HAP-1 (cell line): ENCODE measurements at regions not wholly inside any gene's neighbourhood (a gene's known extent, or its start where the extent isn't known, plus 50 kb on each side); places are given as distances from the start of the nearest gene placed in this dataset.

ENCODE experiments used
- DNase-seq, 2 experiments: peaks; one replicate each; pipeline ENCODE4 v3.0.0-alpha.2; 2016 to 2020; ENCODE audit warnings: low spot score in 2 of 2
- H3K27me3 ChIP-seq: fragments of 250-450 bp; sonication (Bioruptor Pico); 2 replicates; pipeline ENCODE4 v1.5.1; 2020; ENCODE audit warnings: low read depth, mild to moderate bottlenecking, moderate library complexity
- H3K36me3 ChIP-seq: fragments of 250-450 bp; sonication (Bioruptor Pico); replicated peaks from 2 replicates; pipeline ENCODE4 v1.5.1; 2020; ENCODE audit warnings: mild to moderate bottlenecking
- H3K4me1 ChIP-seq: fragments of 250-450 bp; sonication (Bioruptor Pico); 2 replicates; pipeline ENCODE4 v1.5.1; 2020; ENCODE audit warnings: mild to moderate bottlenecking
- H3K4me3 ChIP-seq: fragments of 250-450 bp; sonication (Bioruptor Pico); 2 replicates; pipeline ENCODE4 v1.5.1; 2020; ENCODE audit warnings: mild to moderate bottlenecking, moderate library complexity
- H3K9me3 ChIP-seq: fragments of 250-450 bp; sonication (Bioruptor Pico); 2 replicates; pipeline ENCODE4 v1.5.1; 2020; ENCODE audit warnings: mild to moderate bottlenecking, moderate library complexity
- in situ Hi-C: fragments of 300-500 bp; cut with MboI; formaldehyde crosslinking; loops from 3 replicates; pipeline ENCODE4 v1.14.3; 2020; ENCODE audit warnings: low sequenced_read_pairs, inconsistent platforms, mixed read lengths

- no peaks in the 10 kb centered on the region for H3K36me3 ChIP-seq
- no peaks in the 10 kb centered on the region for H3K4me1 ChIP-seq
- no peaks in the 10 kb centered on the region for H3K9me3 ChIP-seq
- H3K27me3 ChIP-seq, result no peaks in the 10 kb centered on the region
- H3K4me3 ChIP-seq, result no peak overlapping the region
- no peak for DNase-seq
- in situ Hi-C loops, result no loop called here
These were observed 154.1 kb upstream of the CDH5 start for GRCh38 chr16:66212428-66212827.

GRCh38 chr16:66211651-66212050 is 154.8 kb upstream of the CDH5 start:
- no peak for DNase-seq
- Histone ChIP-seq H3K4me1 (no peaks in the 10 kb centered on the region), H3K4me3 (no peak overlapping the region), H3K9me3 (no peaks in the 10 kb centered on the region), H3K36me3 (no peaks in the 10 kb centered on the region), H3K27me3 (no peaks in the 10 kb centered on the region)
- in situ Hi-C loops, result no loop called here

- Histone ChIP-seq H3K4me3 (no peak overlapping the region), H3K9me3 (no peaks in the 10 kb centered on the region), H3K4me1 (no peaks in the 10 kb centered on the region), H3K27me3 (no peaks in the 10 kb centered on the region), H3K36me3 (no peaks in the 10 kb centered on the region)
- DNase-seq, result no peak
- in situ Hi-C loops, result no loop called here
These were observed 158.6 kb upstream of the CDH5 start for GRCh38 chr16:66207883-66208265.

- H3K36me3 ChIP-seq, result no peaks in the 10 kb centered on the region
- H3K27me3 ChIP-seq, result no peaks in the 10 kb centered on the region
- H3K4me1 ChIP-seq, result no peaks in the 10 kb centered on the region
- H3K4me3 ChIP-seq, result no peak overlapping the region
- in situ Hi-C loops, result no loop called here
- no peak for DNase-seq
- H3K9me3 ChIP-seq, result no peaks in the 10 kb centered on the region
These were observed 159.2 kb upstream of the CDH5 start for GRCh38 chr16:66207139-66207882.

- Histone ChIP-seq H3K9me3 (no peaks in the 10 kb centered on the region), H3K27me3 (no peaks in the 10 kb centered on the region), H3K36me3 (no peaks in the 10 kb centered on the region), H3K4me3 (no peak overlapping the region), H3K4me1 (no peaks in the 10 kb centered on the region)
- in situ Hi-C loops, result no loop called here
- no peak for DNase-seq
These were observed 160.1 kb upstream of the CDH5 start for GRCh38 chr16:66206363-66206762.

- in situ Hi-C loops, result no loop called here
- H3K9me3 ChIP-seq, result no peaks in the 10 kb centered on the region
- no peaks in the 10 kb centered on the region for H3K27me3 ChIP-seq
- H3K36me3 ChIP-seq, result no peaks in the 10 kb centered on the region
- no peak for DNase-seq
- no peaks in the 10 kb centered on the region for H3K4me1 ChIP-seq
- H3K4me3 ChIP-seq, result no peak overlapping the region
These were observed 160.9 kb upstream of the CDH5 start for GRCh38 chr16:66205287-66206231.

- Histone ChIP-seq H3K4me3 (no peak overlapping the region), H3K9me3 (no peaks in the 10 kb centered on the region), H3K4me1 (no peaks in the 10 kb centered on the region), H3K36me3 (no peaks in the 10 kb centered on the region), H3K27me3 (no peaks in the 10 kb centered on the region)
- DNase-seq, result no peak
- in situ Hi-C loops, result no loop called here
These were observed 161.7 kb upstream of the CDH5 start for GRCh38 chr16:66204756-66205155.

- H3K9me3 ChIP-seq, result no peaks in the 10 kb centered on the region
- no peaks in the 10 kb centered on the region for H3K4me1 ChIP-seq
- no peaks in the 10 kb centered on the region for H3K36me3 ChIP-seq
- H3K27me3 ChIP-seq, result no peaks in the 10 kb centered on the region
- no peak for DNase-seq
- in situ Hi-C loops, result no loop called here
- H3K4me3 ChIP-seq, result no peak overlapping the region
These were observed 163.0 kb upstream of the CDH5 start for GRCh38 chr16:66203476-66203875.

GRCh38 chr16:66199189-66199588 is 167.3 kb upstream of the CDH5 start:
- H3K4me1 ChIP-seq, result no peaks in the 10 kb centered on the region
- no peak overlapping the region for H3K4me3 ChIP-seq
- DNase-seq, result no peak
- no peaks in the 10 kb centered on the region for H3K9me3 ChIP-seq
- H3K27me3 ChIP-seq, result no peaks in the 10 kb centered on the region
- in situ Hi-C loops, result no loop called here
- no peaks in the 10 kb centered on the region for H3K36me3 ChIP-seq

- H3K27me3 ChIP-seq, result peaks cover 2% of the 10 kb centered on the region; the same call in 1 of the 2 replicates
- in situ Hi-C loops, result no loop called here
- H3K4me3 ChIP-seq, result no peak overlapping the region
- no peaks in the 10 kb centered on the region for H3K9me3 ChIP-seq
- no peaks in the 10 kb centered on the region for H3K4me1 ChIP-seq
- DNase-seq, result no peak
- no peaks in the 10 kb centered on the region for H3K36me3 ChIP-seq
These were observed 167.8 kb upstream of the CDH5 start for GRCh38 chr16:66198641-66199040.

- no peak for DNase-seq
- in situ Hi-C loops, result no loop called here
- Histone ChIP-seq H3K27me3 (peaks cover 2% of the 10 kb centered on the region; the same call in 1 of the 2 replicates), H3K4me3 (no peak overlapping the region), H3K36me3 (no peaks in the 10 kb centered on the region), H3K4me1 (no peaks in the 10 kb centered on the region), H3K9me3 (no peaks in the 10 kb centered on the region)
These were observed 168.7 kb upstream of the CDH5 start for GRCh38 chr16:66197668-66198278.

GRCh38 chr16:66196770-66197169 is 169.7 kb upstream of the CDH5 start:
- Histone ChIP-seq H3K9me3 (no peaks in the 10 kb centered on the region), H3K36me3 (no peaks in the 10 kb centered on the region), H3K4me1 (no peaks in the 10 kb centered on the region), H3K27me3 (peaks cover 2% of the 10 kb centered on the region; the same call in 1 of the 2 replicates), H3K4me3 (no peak overlapping the region)
- DNase-seq, result no peak
- in situ Hi-C loops, result no loop called here

- H3K4me1 ChIP-seq, result no peaks in the 10 kb centered on the region
- no peak overlapping the region for H3K4me3 ChIP-seq
- H3K36me3 ChIP-seq, result no peaks in the 10 kb centered on the region
- no peak for DNase-seq
- peaks cover 2% of the 10 kb centered on the region; the same call in 1 of the 2 replicates for H3K27me3 ChIP-seq
- no peaks in the 10 kb centered on the region for H3K9me3 ChIP-seq
- in situ Hi-C loops, result no loop called here
These were observed 171.6 kb upstream of the CDH5 start for GRCh38 chr16:66194866-66195265.
